GDM1 (cell line): ENCODE measurements at regions not wholly inside any gene's neighbourhood (a gene's known extent, or its start where the extent isn't known, plus 50 kb on each side); places are given as distances from the start of the nearest gene placed in this dataset.
"Not testable (repeated sequence)": the region's sequence is repeated elsewhere in the genome, so short reads cannot be mapped to it uniquely, and the experiment has no call there.

Source experiments
- DNase-seq: peaks from one replicate; lab custom pipeline; 2025; lab: John Stamatoyannopoulos, UW

GRCh38 chr13:54706336-54706735, 1677.7 kb downstream of the OLFM4 start:
- no peak for DNase-seq

GRCh38 chr13:54709546-54709945, 1680.9 kb downstream of the OLFM4 start:
- no peak for DNase-seq

DNA sequence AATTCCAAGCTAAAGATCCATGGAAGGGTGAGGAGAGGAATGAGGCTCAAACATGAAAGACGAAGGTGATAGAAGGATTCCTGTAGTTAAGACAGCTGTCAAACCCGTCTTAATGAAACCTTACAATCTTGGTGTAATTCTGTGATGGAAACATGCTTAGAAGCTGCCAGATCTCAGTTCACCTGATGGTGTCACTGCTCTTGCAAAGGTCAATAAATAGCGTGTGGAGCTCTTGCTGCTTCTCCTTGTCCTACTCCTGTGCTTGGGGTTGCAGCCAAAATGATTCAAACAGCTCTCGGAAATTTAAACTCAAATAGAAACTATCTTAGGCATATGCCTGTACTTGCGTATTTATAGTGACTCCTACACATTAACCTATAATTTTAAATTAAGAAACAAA, 1705.0 kb downstream of the OLFM4 start:
- no peak for DNase-seq

DNA sequence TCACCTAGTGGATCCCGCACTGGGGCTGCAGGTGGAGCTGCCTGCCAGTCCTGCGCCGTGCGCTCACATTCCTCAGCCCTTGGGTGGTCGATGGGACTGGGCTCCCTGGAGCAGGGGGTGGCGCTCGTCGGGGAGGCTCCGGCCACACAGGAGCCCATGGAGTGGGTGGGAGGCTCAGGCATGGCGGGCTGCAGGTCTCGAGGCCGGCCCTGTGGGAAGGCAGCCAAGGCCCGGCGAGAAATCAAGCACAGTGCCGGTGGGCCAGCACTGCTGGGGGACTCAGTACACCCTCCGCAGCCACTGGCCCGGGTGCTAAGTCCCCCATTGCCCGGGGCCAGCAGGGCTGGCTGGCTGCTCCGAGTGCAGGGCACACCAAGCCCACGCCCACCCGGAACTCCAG, 1708.6 kb downstream of the OLFM4 start:
- DNase-seq: not testable (repeated sequence)

GRCh38 chr13:54742984-54743383, 1714.4 kb downstream of the OLFM4 start:
- no peak for DNase-seq

DNA sequence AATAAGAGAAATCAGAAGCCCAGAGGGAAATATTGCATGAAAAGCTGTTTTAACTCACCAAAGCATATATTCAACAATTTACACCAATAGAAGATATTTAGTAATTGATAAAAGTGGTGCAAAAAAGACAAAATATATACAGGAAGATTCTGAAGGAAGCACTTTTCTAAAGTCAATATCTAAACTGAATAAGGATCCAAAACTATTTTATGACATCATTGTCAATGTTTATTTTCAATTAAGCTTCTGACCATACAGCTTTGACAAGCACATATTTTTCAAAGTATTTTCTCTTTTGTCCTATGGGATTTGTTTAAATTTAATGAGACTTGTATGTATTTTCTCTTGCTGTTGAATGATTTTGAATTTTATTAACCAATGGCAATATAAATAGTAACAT, 1716.1 kb downstream of the OLFM4 start:
- no peak for DNase-seq

- no peak for DNase-seq
These were observed 1721.9 kb downstream of the OLFM4 start for GRCh38 chr13:54750521-54750920.

DNA sequence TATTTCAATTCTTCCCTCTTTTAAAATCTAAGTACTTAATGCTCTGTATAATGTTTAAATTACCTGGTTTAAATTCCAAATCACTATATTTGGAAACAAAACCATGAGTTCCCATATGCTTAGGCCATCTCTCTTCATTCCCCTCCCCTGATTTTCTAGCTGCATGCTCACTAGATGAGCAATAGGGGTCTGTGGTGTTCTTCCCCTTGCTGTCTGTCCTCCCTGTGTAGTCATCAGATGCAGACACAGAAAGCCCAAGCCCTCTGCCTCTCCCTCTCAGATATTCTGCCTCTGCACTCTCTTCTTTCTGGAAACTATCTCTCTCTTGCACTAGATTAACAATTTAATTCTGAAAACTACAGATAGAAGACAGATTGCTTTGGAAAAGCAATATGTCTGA, 1730.2 kb downstream of the OLFM4 start:
- no peak for DNase-seq

- DNase-seq: no peak
These were observed 1739.6 kb downstream of the OLFM4 start for GRCh38 chr13:54768214-54768613.

- no peak for DNase-seq
These were observed 1747.0 kb downstream of the OLFM4 start for GRCh38 chr13:54775501-54776191.

DNA sequence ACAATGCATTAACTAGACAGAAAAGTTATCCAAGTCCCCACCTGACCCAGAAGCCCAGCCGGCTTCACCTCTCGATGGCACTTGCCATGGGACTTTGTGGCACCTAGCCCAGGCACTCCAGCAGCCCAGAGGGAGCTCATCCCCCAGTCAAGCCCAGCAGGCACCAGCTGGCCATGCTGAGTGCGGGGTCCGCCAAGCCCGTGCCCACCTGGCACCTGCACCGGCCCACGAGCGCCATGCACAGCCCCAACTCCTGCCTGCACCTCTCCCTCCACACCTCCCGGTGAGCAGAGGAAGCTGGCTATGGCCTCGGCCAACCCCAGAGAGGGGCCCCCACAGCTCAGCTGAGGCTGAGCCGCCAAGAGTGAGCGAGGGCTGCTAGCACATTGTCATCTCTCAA, 1759.1 kb downstream of the OLFM4 start:
- DNase-seq: no peak

- no peak for DNase-seq
These were observed 1771.1 kb downstream of the OLFM4 start for GRCh38 chr13:54799621-54800226.

DNA sequence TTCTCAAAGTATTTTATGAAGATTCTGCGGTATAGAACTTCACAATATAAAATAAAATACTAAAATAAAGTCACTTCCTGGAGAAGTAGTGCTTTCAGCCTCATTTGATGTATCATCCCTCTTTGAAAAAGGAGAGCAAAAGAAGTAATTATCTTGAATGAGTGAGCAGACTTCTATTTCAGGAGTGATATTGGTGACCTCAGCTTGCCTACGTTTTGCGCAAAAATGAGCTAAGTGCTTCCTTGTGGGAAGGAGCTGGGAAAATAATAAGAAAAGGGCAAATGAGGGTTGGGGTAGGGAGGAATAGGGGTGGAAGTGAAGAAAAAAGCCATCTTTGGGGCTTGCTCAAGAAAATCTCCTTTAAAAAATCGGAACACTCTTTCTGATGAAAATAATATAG, 1773.6 kb downstream of the OLFM4 start:
- no peak for DNase-seq

DNA sequence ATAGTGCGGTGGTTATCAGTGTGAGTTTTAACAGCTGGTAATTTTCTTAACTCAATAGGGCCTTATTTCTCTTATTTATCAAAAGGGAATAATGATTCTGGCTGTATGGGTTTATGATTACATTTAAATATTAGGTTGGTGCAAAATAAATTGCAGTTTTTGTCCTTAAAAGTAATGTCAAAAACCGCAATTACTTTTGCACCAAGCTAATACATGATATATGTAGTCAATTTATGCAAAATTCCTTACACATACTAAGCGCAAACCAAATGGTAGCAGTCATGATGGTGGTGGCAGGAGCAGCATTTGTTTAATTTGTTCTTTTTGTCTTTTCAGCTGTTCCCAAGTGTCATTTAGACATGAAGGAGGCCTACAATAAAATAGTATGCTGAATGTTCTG, 1777.1 kb downstream of the OLFM4 start:
- DNase-seq: no peak

- not testable (repeated sequence) for DNase-seq
These were observed 1793.4 kb downstream of the OLFM4 start for GRCh38 chr13:54821938-54822470.

GRCh38 chr13:54829391-54830068, 1800.9 kb downstream of the OLFM4 start:
- DNase-seq: not testable (repeated sequence)

- no peak for DNase-seq
These were observed 1807.7 kb downstream of the OLFM4 start for GRCh38 chr13:54836273-54836672.

- DNase-seq: no peak
These were observed 1813.1 kb downstream of the OLFM4 start for GRCh38 chr13:54841682-54842081.

- DNase-seq: no peak
These were observed 1816.8 kb downstream of the OLFM4 start for GRCh38 chr13:54845351-54845965.

DNA sequence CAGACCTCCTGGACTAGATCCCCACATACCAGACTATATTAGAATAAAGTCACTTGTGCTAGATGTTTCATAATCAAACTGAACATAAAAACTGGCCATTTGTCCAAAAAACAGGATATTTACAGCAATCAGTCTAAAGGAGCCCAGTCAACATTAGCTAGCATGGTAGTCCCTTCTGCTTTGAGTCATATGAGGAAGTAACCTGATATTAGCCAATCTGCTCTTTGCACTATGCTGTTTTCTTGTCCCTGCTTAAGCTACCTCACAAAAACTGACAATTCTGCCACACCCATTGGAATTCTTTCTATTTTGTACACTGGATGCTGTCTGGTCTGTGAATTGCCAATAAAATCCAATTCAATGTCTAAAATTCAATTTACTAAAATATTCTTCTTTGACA, 1824.2 kb downstream of the OLFM4 start:
- no peak for DNase-seq

DNA sequence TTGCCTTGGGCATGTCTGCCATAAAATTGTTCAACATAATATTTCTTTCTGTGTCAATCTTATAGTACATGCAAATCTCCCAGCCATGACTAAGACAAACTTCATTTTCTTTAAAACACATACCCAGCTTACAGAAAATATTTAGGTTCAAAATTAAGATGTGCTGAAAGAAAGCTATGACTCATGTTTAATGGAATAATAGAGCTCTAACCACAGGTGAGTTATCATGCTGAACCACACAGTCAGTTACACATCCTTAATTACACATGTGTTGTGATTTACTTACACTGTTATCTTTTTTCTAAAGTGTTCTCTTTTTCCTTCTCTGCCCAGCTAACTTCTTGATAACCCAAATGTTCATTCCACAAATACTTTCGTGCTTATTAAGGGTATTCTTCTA, 1831.2 kb downstream of the OLFM4 start:
- DNase-seq: no peak

DNA sequence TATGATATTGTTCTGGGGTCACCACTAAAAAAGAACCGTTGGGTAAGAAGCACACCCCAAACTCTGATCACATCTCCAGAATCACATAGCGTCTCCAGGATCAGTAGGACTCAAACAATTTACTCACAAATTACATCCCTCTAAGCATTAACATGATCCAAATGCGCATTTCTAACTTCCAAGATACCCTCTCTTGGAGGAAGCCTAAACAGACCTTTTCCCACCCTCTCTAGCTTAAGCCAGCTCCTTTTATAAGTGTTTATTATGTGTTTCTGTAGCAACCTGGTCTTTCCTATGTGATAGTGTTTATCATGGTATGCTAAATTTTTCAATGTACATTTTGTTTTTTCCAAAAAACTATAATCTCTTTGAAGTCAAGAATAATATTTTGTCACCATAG, 1846.5 kb downstream of the OLFM4 start:
- no peak for DNase-seq

- DNase-seq: no peak
These were observed 1850.4 kb downstream of the OLFM4 start for GRCh38 chr13:54879036-54879435.
